Endothelial cell of umbilical vein (primary cell): ENCODE measurements at regions not wholly inside any gene's neighbourhood (a gene's known extent, or its start where the extent isn't known, plus 50 kb on each side); places are given as distances from the start of the nearest gene placed in this dataset.

Experiments used
- BruUV-seq: library from RNA; stranded (reverse); fragments of 400-500 nt; replicated peaks from 2 replicates; lab custom pipeline; 2021; lab: Mats Ljungman, UMichigan
- CTCF ChIA-PET: fragments of 300-600, 350-600 bp; sonication (Branson Sonifier 250); formaldehyde crosslinking; loops from one replicate; lab custom pipeline; 2021; ENCODE audit warnings: antibody characterized with exemption, inconsistent platforms; lab: Charles Lee
- POLR2A ChIA-PET: fragments of 300-600, 350-600 bp; sonication (Branson Sonifier 250); formaldehyde crosslinking; loops from one replicate; lab custom pipeline; 2021; ENCODE audit warnings: antibody characterized with exemption, inconsistent platforms; lab: Charles Lee
- DNase-seq: peaks from one replicate; pipeline ENCODE4 v3.0.0-alpha.2; 2011; ENCODE audit warnings: low read depth, low spot score
- FAIRE-seq: peaks from 2 replicates; lab custom pipeline; 2011; peaks lifted over from hg19 to GRCh38; lab: Jason Lieb, UNC
- H2AFZ ChIP-seq: 2 replicates; pipeline ENCODE4 v1.6.0; 2012; ENCODE audit warnings: low read depth, low read length, control low read depth, inconsistent platforms
- H3K27ac ChIP-seq: 2 replicates; pipeline ENCODE4 v1.5.1; 2011; ENCODE audit warnings: low read depth, mild to moderate bottlenecking, control low read depth, low read length, moderate library complexity; ENCODE audit not compliant: insufficient read depth
- H3K27me3 ChIP-seq, 2 experiments: 2 replicates each; pipeline versions ENCODE4 v1.6.0 to v1.6.1; 2011; ENCODE audit warnings: low read length in 2 of 2, mixed read lengths in 1 of 2; ENCODE audit not compliant: control insufficient read depth in 2 of 2, insufficient read depth in 2 of 2
- H3K36me3 ChIP-seq, 2 experiments: 2 replicates in 1 of 2; 3 replicates in 1 of 2; pipeline ENCODE4 v1.5.1; 2011; ENCODE audit warnings: low read length in 2 of 2, mild to moderate bottlenecking in 1 of 2, moderate library complexity in 1 of 2; ENCODE audit not compliant: control insufficient read depth in 2 of 2, insufficient read depth in 2 of 2; ENCODE audit errors: extremely low read depth in 1 of 2
- H3K4me1 ChIP-seq: 3 replicates; pipeline ENCODE4 v1.5.1; 2011; ENCODE audit warnings: mild to moderate bottlenecking, low read length; ENCODE audit not compliant: control insufficient read depth, insufficient read depth; ENCODE audit errors: extremely low read depth
- H3K4me2 ChIP-seq: 2 replicates; pipeline ENCODE4 v1.6.1; 2011; ENCODE audit warnings: low read length, control low read depth, mixed read lengths; ENCODE audit not compliant: insufficient read depth
- H3K4me3 ChIP-seq, 3 experiments: fragments of 200-600 bp in 1 of 3; sonication (generic), shearing (Covaris generic) in 1 of 3; replicated peaks in 1 of 3; 2 replicates each; pipeline ENCODE4 v1.5.1; 2011 to 2016; ENCODE audit warnings: control low read depth in 3 of 3, low read length in 3 of 3, mild to moderate bottlenecking in 2 of 3, inconsistent platforms in 1 of 3, low read depth in 1 of 3, moderate library complexity in 1 of 3; ENCODE audit not compliant: insufficient read depth in 1 of 3
- H3K79me2 ChIP-seq: 2 replicates; pipeline ENCODE4 v1.6.0; 2012; ENCODE audit warnings: low read length, inconsistent platforms; ENCODE audit not compliant: control insufficient read depth, insufficient read depth
- H3K9ac ChIP-seq: replicated peaks from 2 replicates; pipeline ENCODE3; 2011; ENCODE audit warnings: low read length, control low read depth; ENCODE audit not compliant: insufficient read depth; ENCODE audit errors: extremely low read depth
- H3K9me1 ChIP-seq: replicated peaks from 3 replicates; pipeline ENCODE4 v1.6.0; 2011; ENCODE audit warnings: mild to moderate bottlenecking, low read length; ENCODE audit not compliant: control insufficient read depth, insufficient read depth; ENCODE audit errors: extremely low read depth
- H3K9me3 ChIP-seq: replicated peaks from 2 replicates; pipeline ENCODE4 v1.5.1; 2012; ENCODE audit warnings: low read length, inconsistent platforms; ENCODE audit not compliant: control insufficient read depth, insufficient read depth
- H4K20me1 ChIP-seq: replicated peaks from 2 replicates; pipeline ENCODE3; 2011; ENCODE audit warnings: mild to moderate bottlenecking, low read length; ENCODE audit not compliant: control insufficient read depth, insufficient read depth; ENCODE audit errors: extremely low read depth
- EZH2 ChIP-seq: IDR thresholded peaks from 2 replicates; pipeline ENCODE4 v1.6.1; 2012; ENCODE audit warnings: borderline replicate concordance, low read depth, mild to moderate bottlenecking, moderate library complexity, low read length, inconsistent platforms; ENCODE audit not compliant: severe bottlenecking
- FOS ChIP-seq: IDR thresholded peaks from 2 replicates; pipeline ENCODE4 v1.6.1; 2011; ENCODE audit warnings: mild to moderate bottlenecking, low read length, moderate library complexity, borderline replicate concordance; ENCODE audit not compliant: insufficient read depth
- GATA2 ChIP-seq: IDR thresholded peaks from 2 replicates; pipeline ENCODE4 v1.7.0; 2011; ENCODE audit warnings: low read depth, mild to moderate bottlenecking, moderate library complexity, mixed read lengths, low read length; ENCODE audit not compliant: insufficient read length, insufficient read depth
- JUN ChIP-seq: IDR thresholded peaks from 2 replicates; pipeline ENCODE4 v1.6.1; 2011; ENCODE audit warnings: borderline replicate concordance, low read depth; ENCODE audit not compliant: insufficient read length, insufficient read depth
- MAX ChIP-seq: IDR thresholded peaks from 2 replicates; pipeline ENCODE4 v1.6.1; 2011; ENCODE audit not compliant: insufficient read depth, insufficient read length
- MYC ChIP-seq: IDR thresholded peaks from one replicate; pipeline ENCODE4 v1.6.1; 2011; ENCODE audit warnings: mild to moderate bottlenecking, low read depth, low read length
- POLR2A ChIP-seq: IDR thresholded peaks from 2 replicates; pipeline ENCODE4 v1.6.1; 2012; ENCODE audit warnings: low read depth, mild to moderate bottlenecking, control low read depth, low read length
- POLR2AphosphoS5 ChIP-seq: IDR thresholded peaks from 2 replicates; pipeline ENCODE4 v1.6.1; 2012; ENCODE audit warnings: low read depth, mild to moderate bottlenecking, control low read depth, low read length, moderate library complexity; ENCODE audit not compliant: insufficient read depth
- dilution Hi-C: fragments of 300-500 bp; cut with MboI; formaldehyde crosslinking; loops from one replicate; pipeline ENCODE4 v1.15.0; 2019; ENCODE audit warnings: low sequenced_read_pairs; ENCODE audit not compliant: extremely low pct_ligation_motif_present
- intact Hi-C: fragments of 100-400 bp; cut with micrococcal nuclease; formaldehyde crosslinking; loops from one replicate; pipeline ENCODE4 v1.10.0; 2022
- TF ChIP-seq, protein P1 (sequence below), 2 donors: IDR thresholded peaks; 1 replicate in 1 of 2; 2 replicates in 1 of 2; pipeline ENCODE4 v1.5.1; 2011; ENCODE audit warnings: low read length in 2 of 2, mild to moderate bottlenecking in 2 of 2, moderate library complexity in 2 of 2, control low read depth in 1 of 2, inconsistent platforms in 1 of 2, low read depth in 1 of 2; ENCODE audit not compliant: insufficient read depth in 1 of 2; ENCODE audit errors: extremely low read depth in 1 of 2

DNA sequence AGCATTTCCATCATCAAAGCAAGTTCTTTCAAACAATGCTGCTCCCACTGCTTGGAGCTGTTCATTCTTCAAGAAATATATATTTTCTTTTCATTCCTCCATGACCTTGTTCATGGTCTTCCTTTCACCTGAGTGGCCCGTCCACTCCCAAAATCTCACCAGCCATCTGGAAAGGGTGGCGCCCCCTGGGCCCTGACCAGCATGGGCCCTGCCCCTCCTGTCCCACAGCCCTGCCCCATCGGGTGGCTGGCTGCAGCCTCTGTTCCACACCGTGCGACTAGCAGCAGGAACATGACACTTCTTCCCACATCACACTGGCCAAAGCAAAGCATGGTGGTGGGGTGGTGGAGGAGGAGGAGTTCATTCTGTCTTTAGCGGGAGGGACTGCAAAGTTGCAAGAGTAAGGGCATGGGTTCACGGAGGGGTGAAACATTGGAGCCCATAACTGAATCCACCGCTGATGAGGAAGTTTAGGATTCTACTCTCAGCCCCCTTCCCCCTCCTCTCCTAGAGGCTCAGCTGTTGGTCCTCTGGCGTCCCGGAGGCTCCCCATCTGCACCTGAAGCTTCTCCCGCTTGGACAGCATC lies 195.2 kb upstream of the SLC24A3 start:
- TF ChIP-seq FOS (no peak), GATA2 (no peak), EZH2 (no peak), POLR2A (no peak), MAX (no peak), POLR2AphosphoS5 (no peak), JUN (no peak), MYC (no peak)
- TF ChIP-seq, protein P1, sequence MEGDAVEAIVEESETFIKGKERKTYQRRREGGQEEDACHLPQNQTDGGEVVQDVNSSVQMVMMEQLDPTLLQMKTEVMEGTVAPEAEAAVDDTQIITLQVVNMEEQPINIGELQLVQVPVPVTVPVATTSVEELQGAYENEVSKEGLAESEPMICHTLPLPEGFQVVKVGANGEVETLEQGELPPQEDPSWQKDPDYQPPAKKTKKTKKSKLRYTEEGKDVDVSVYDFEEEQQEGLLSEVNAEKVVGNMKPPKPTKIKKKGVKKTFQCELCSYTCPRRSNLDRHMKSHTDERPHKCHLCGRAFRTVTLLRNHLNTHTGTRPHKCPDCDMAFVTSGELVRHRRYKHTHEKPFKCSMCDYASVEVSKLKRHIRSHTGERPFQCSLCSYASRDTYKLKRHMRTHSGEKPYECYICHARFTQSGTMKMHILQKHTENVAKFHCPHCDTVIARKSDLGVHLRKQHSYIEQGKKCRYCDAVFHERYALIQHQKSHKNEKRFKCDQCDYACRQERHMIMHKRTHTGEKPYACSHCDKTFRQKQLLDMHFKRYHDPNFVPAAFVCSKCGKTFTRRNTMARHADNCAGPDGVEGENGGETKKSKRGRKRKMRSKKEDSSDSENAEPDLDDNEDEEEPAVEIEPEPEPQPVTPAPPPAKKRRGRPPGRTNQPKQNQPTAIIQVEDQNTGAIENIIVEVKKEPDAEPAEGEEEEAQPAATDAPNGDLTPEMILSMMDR (IDR thresholded peaks at IDR 0.05; ENCODE audit: extremely low read depth in 1 of 2, insufficient read depth in 1 of 2, low read depth in 1 of 2, low read length in 2 of 2): no peak
- H3K36me3 ChIP-seq: no peaks in the 10 kb centered on the region
- H3K9me3 ChIP-seq: peaks cover 7% of the 10 kb centered on the region
- no peaks in the 10 kb centered on the region for H3K9me1 ChIP-seq
- no peak overlapping the region for H3K9ac ChIP-seq
- no peak overlapping the region for H2AFZ ChIP-seq
- intact Hi-C loops: no loop called here
- no peak overlapping the region for H3K4me2 ChIP-seq
- dilution Hi-C loops: no loop called here
- FAIRE-seq: no peak
- H3K4me3 ChIP-seq: no peak overlapping the region
- ChIA-PET POLR2A (no interaction called here), CTCF (no interaction called here)
- BruUV-seq: no TSS peak
- no peak for DNase-seq
- no peaks in the 10 kb centered on the region for H3K4me1 ChIP-seq
- no peak overlapping the region for H3K27ac ChIP-seq
- no peaks in the 10 kb centered on the region for H4K20me1 ChIP-seq
- H3K27me3 ChIP-seq: no peaks in the 10 kb centered on the region
- H3K79me2 ChIP-seq: no peaks in the 10 kb centered on the region
